Erythroblast (primary cell): ENCODE measurements at regions not wholly inside any gene's neighbourhood (a gene's known extent, or its start where the extent isn't known, plus 50 kb on each side); places are given as distances from the start of the nearest gene placed in this dataset.

Source experiments
- GATA1 ChIP-seq: IDR thresholded peaks from 2 replicates; pipeline ENCODE4 v1.6.1; 2011; ENCODE audit warnings: low read depth, mild to moderate bottlenecking, control low read depth, low read length, moderate library complexity
- POLR2A ChIP-seq: IDR thresholded peaks from 2 replicates; pipeline ENCODE4 v1.6.1; 2011; ENCODE audit warnings: mild to moderate bottlenecking, low read length

GRCh38 chr3:73284472-73284871 lies 223.0 kb downstream of the EBLN2 start:
- TF ChIP-seq POLR2A (no peak), GATA1 (no peak)
